ENCODE measurements at regions not wholly inside any gene's neighbourhood (a gene's known extent, or its start where the extent isn't known, plus 50 kb on each side); places are given as distances from the start of the nearest gene placed in this dataset.
"Not testable (repeated sequence)": the region's sequence is repeated elsewhere in the genome, so short reads cannot be mapped to it uniquely, and the experiment has no call there.

GRCh38 chr15:79620112-79620857 is 188.1 kb downstream of the MINAR1 start (continued):
- TF ChIP-seq ZNF280D (tag by site-specific recombination; IDR thresholded peaks at IDR 0.05), result no peak
- TF ChIP-seq ZNF658 (tag by site-specific recombination; IDR thresholded peaks at IDR 0.05), result no peak
- no peak for TF ChIP-seq ZNF701 (tag by site-specific recombination; IDR thresholded peaks at IDR 0.05)

GRCh38 chr15:79621805-79622204 is 189.7 kb downstream of the MINAR1 start:
- H3K27ac ChIP-seq (ENCODE audit: extremely low read depth, low read depth, low read length); H3K36me3 ChIP-seq (ENCODE audit: control insufficient read depth in 2 of 2, insufficient read depth in 1 of 2, low read length in 2 of 2); H3K9me3 ChIP-seq (ENCODE audit: control insufficient read depth, insufficient read depth, low read depth, low read length); POLR2A ChIA-PET; H3K4me3 ChIP-seq (ENCODE audit: low read depth, low read length); H3K4me1 ChIP-seq (ENCODE audit: control insufficient read depth, insufficient read depth, low read length): not testable (repeated sequence)
- CTCF ChIA-PET, result interaction anchor here (1.8 kb wide), 1 partner anchor 26 kb away, joined by 5 read pairs; no protein-coding TSS in a partner anchor

- TF ChIP-seq IKZF3 (tag by site-specific recombination; IDR thresholded peaks at IDR 0.05) (no peak), BCL11A (tag by site-specific recombination; IDR thresholded peaks at IDR 0.05; ENCODE audit: low read depth) (no peak), ZBTB6 (tag by site-specific recombination; IDR thresholded peaks at IDR 0.05) (no peak)
- no peaks in the 10 kb centered on the region for H3K36me3 ChIP-seq (ENCODE audit: control insufficient read depth in 2 of 2, insufficient read depth in 1 of 2, low read length in 2 of 2)
- CTCF ChIA-PET, result interaction anchor here (0.6 to 3.0 kb wide), 3 partner anchors 27 to 683 kb away, joined by 4 to 11 read pairs (median 5); no protein-coding TSS in a partner anchor
These were observed 191.4 kb downstream of the MINAR1 start for GRCh38 chr15:79623488-79623887.

GRCh38 chr15:79629687-79630086 is 197.6 kb downstream of the MINAR1 start:
- TF ChIP-seq ZNF549 (tag by site-specific recombination; IDR thresholded peaks at IDR 0.05) (no peak), ZNF423 (tag by site-specific recombination; IDR thresholded peaks at IDR 0.05) (no peak), GLI2 (tag by site-specific recombination; IDR thresholded peaks at IDR 0.05; ENCODE audit: borderline replicate concordance, low read depth) (no peak), ZBTB49 (tag by site-specific recombination; IDR thresholded peaks at IDR 0.05; ENCODE audit: low read depth) (no peak), YY2 (tag by site-specific recombination; IDR thresholded peaks at IDR 0.05) (no peak), ZFP3 (tag by site-specific recombination; IDR thresholded peaks at IDR 0.05; ENCODE audit: low read depth) (no peak), ZNF530 (tag by site-specific recombination; IDR thresholded peaks at IDR 0.05; ENCODE audit: low read depth) (no peak), ZNF621 (tag by site-specific recombination; IDR thresholded peaks at IDR 0.05) (no peak), MYNN (tag by site-specific recombination; IDR thresholded peaks at IDR 0.05; ENCODE audit: borderline replicate concordance) (no peak), ZNF19 (tag by site-specific recombination; IDR thresholded peaks at IDR 0.05; ENCODE audit: low read depth) (no peak), ZBTB17 (tag by site-specific recombination; IDR thresholded peaks at IDR 0.05) (no peak), ZNF843 (tag by site-specific recombination; IDR thresholded peaks at IDR 0.05) (no peak), OVOL3 (tag by site-specific recombination; IDR thresholded peaks at IDR 0.05) (no peak), ZNF239 (tag by site-specific recombination; IDR thresholded peaks at IDR 0.05) (no peak)
- no peak overlapping the region for H3K4me3 ChIP-seq (ENCODE audit: low read depth, low read length)
- CTCF ChIA-PET, result no interaction called here
- no peaks in the 10 kb centered on the region for H3K4me1 ChIP-seq (ENCODE audit: control insufficient read depth, insufficient read depth, low read length)
- no peak overlapping the region for H3K27ac ChIP-seq (ENCODE audit: extremely low read depth, low read depth, low read length)
- H3K36me3 ChIP-seq (ENCODE audit: control insufficient read depth in 2 of 2, insufficient read depth in 1 of 2, low read length in 2 of 2), result no peaks in the 10 kb centered on the region
- POLR2A ChIA-PET, result no interaction called here
- H3K9me3 ChIP-seq (ENCODE audit: control insufficient read depth, insufficient read depth, low read depth, low read length), result no peaks in the 10 kb centered on the region

More at GRCh38 chr15:79623488-79623887, 191.4 kb downstream of the MINAR1 start:
- POLR2A ChIA-PET, result no interaction called here
- Histone ChIP-seq H3K4me1 (ENCODE audit: control insufficient read depth, insufficient read depth, low read length) (no peaks in the 10 kb centered on the region), H3K27ac (ENCODE audit: extremely low read depth, low read depth, low read length) (no peak overlapping the region), H3K9me3 (ENCODE audit: control insufficient read depth, insufficient read depth, low read depth, low read length) (no peaks in the 10 kb centered on the region), H3K4me3 (ENCODE audit: low read depth, low read length) (no peak overlapping the region)
